ENCODE measurements at regions not wholly inside any gene's neighbourhood (a gene's known extent, or its start where the extent isn't known, plus 50 kb on each side); places are given as distances from the start of the nearest gene placed in this dataset.

DNA sequence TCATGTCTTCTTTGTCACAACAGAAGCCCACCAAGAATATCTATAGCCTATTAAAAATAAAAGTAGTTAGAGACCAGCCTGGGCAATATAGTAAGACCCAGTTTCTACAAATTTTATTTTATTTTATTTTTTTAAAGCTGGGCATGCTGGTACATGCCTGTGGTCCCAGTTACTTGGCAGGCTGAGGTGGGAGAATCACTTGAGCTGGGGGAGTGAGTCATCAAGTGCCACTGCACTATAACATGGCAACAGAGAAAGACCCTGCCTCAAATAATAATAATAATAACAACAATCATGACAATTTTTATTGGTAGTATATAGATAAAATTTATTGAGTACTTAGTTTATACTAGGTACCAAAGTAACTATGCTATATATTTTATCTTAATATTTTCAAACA lies 93.0 kb upstream of the NPFFR2 start:
- no peak for DNase-seq

DNA sequence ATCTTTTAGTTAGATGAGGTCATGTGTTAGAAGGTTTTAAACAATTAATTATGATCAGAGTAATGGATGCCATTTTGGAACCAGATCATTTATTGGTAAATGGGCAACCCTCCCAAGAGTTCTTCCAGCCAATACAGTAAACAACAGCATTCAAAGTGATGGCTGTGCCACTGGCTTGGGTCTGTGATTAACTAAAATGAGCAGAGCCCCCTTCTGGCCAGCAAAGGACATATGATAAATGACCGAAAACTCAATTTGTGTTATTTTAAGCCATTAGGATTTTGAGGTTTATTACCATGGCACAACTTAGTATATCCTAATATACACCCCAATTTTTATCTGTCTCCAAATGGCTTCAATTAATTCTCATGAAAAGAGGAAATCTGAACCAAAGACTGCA lies 90.8 kb upstream of the NPFFR2 start:
- no peak for DNase-seq

DNA sequence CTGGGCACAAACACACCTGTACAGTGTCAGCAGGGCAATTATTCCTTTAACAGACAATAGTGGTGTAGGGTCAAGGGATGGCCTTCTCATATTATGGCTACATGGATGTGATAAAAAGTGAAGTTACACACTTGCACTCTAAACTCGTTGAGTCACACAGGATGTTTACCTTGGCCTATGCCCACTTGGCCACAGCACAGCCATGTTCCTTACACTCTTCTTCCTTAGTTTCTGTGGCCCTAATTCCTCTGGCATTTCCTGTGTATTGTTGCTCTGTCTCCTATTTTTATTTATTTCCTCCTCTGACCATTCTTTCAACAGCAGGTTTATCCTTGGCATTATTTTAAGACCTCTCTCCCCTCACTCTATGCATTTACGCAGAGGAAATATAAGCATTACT lies 86.8 kb upstream of the NPFFR2 start:
- DNase-seq: no peak

DNA sequence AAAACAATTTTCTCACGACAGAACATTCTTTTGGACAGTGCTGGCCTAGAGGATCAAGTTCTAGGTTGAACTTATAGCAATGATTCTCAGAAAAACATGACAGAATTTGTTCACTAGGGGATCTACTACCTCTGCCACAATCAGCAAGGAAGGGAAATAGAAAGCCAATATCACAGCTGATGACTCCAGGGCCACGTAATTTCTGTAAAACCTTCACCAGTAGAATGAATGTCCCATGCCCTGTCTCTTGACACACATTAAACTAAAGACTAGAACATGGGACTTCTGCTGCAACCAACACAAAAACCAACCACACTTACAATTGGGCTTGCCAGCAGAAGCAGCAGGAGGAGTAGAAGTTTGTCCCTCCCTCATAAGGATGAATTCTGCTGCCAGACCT lies 86.0 kb upstream of the NPFFR2 start:
- no peak for DNase-seq

DNA sequence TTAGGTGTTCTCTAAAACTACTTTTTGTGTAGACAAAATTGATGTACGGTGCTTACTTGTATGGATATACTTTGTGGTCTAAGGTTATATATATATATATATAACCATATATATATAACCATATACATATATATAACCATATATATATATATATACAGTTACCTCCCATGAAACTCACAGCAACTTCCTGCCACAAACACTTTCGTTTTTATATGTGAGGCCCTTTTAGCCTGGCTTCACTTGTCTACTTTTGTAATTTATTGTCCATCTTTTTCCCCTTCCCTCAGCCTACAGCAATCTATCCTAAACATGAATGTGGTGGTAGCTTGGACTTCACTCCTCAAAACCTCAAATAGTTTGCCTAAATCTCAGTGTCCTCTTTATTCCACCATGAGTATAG lies 72.8 kb upstream of the NPFFR2 start:
- no peak for DNase-seq

DNA sequence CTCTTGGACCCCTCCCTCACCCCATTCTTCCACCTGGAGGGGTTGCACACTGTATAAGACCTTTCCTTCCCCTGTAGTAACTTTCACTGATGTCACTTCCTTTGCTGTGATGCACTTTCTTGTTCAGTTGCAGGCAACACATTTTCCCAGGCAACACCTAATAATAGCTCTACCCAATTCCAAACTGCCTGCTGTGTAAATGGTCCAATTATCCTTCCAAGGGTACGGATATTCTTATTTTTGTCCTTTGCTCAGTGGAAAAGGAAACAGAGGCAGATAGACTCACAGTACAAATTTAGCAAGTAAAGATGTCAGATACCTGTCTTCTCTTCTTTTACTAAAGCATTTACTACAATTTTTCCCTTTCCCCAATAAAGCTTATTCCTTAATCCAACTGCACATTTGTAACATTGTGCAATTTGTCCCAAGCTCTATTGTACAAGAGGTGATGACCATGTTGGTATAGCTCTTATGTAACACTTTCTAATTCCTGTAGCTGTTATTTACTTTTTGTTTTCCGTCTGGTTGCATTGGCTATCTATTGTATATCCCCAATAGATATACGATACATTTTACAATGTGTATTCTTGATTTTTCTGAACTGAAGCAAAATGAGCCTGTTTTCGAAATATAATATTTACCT lies 69.1 kb upstream of the NPFFR2 start:
- no peak for DNase-seq

DNA sequence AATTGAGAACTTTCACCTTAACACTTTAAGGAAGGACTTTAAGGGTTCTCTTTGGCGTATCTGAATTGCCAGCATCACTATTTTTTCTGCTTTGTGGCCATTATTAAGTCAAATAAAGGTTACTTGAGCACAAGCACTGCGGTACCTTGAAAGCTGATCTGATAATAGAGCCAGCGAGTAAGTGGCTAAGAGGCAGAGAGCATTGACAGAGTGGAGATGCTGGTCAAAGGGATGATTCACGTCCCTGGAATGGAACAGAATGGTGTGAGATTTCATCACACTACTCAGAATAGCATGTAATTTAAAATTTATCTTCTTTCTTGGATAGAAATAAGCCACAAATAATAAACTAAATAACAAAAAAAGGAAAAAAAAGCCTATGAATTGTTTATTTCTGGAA lies 57.1 kb upstream of the NPFFR2 start:
- no peak for DNase-seq

DNA sequence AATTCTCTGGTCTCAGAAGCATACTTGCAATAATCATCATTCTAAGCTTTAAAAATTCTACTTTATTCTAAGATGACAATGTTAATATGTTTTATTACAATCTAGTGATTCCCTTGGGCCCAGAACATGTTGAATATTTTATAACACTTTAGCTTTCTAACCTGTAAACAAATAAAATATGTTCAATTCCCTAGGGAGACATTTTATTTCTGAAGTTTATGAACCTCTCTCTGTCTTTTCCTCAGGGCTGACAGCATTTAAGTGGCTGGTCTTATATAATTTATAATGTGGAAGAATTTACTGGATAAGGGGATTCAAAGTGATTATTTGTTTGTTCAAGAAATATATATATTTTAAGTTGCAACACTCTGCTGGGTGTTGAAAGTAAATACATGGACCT lies 55.3 kb upstream of the NPFFR2 start:
- DNase-seq: no peak

DNA sequence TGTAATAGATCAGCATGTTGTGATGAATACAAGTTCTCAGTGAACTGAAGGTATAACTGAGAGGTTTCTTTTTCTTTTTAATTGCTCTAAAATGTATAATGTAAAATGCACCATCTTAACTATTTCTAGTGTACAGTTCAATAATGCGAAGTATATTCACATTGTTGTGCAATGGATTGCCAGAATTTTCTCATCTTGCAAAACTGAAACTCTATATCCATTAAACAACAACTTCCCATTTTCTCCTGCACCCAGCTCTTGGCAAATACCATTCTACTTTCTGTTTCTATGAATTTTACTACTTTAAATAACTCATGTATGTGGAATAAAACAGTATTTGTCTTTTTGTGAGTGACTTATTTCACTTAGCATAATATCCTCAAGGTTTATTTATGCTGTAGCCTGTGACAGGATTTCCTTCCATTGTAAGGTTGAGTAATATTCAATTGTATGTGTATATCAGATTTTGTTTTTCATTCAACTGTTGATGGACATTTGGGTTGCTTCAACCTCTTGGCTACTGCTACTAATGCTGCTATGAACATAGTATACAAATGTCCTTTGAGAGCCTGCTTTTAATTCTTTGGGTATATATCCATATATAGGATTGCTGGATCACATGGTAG lies 53.5 kb upstream of the NPFFR2 start:
- no peak for DNase-seq

DNA sequence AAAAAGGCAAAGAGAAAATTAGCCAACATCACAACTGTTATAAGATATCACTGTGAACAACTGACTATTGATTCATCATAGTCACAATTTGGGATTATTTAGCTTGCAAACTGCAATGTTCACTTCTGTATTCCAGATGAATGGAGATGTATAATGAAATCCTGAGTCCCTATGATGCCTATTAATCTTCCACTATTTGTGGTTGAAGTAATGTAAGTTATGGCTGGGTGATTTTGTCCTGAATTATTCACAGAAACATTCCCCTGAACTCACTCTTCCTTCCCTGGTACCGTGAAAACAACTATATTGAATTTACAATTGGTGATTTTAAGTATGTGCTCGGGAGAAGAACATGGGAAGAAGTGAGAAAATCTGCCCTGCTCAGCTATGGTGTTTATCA lies 50.8 kb upstream of the NPFFR2 start:
- DNase-seq: no peak
